Lung (tissue), 11 donors: ENCODE measurements at regions not wholly inside any gene's neighbourhood (a gene's known extent, or its start where the extent isn't known, plus 50 kb on each side); places are given as distances from the start of the nearest gene placed in this dataset.
"Not testable (repeated sequence)": the region's sequence is repeated elsewhere in the genome, so short reads cannot be mapped to it uniquely, and the experiment has no call there.

Experiments used
- ATAC-seq: fragments of 200-7000 bp; cut with Tn5 transposase; one replicate; pipeline ENCODE4 v1.9.1; 2020; ENCODE audit warnings: moderate number of reproducible peaks; ENCODE audit not compliant: insufficient read depth, low FRiP score
- DNase-seq, 3 donors: peaks; one replicate each; pipeline ENCODE4 v3.0.0-alpha.2; 2013 to 2017
- H3K27ac ChIP-seq, 2 donors: one replicate each; pipeline ENCODE4 v1.5.1; 2013; ENCODE audit warnings: mild to moderate bottlenecking in 2 of 2, moderate library complexity in 2 of 2, control low read depth in 1 of 2, inconsistent platforms in 1 of 2, low read depth in 1 of 2, low read length in 1 of 2
- H3K27me3 ChIP-seq, 3 donors: one replicate each; pipeline ENCODE4 v1.5.1; 2013; ENCODE audit warnings: low read length in 2 of 3; ENCODE audit not compliant: control insufficient read depth in 3 of 3, insufficient read depth in 3 of 3
- H3K36me3 ChIP-seq, 4 donors: one replicate each; pipeline ENCODE4 v1.5.1; 2013; ENCODE audit warnings: low read length in 4 of 4, mild to moderate bottlenecking in 1 of 4, moderate library complexity in 1 of 4; ENCODE audit not compliant: control insufficient read depth in 4 of 4, insufficient read depth in 4 of 4
- H3K4me1 ChIP-seq, 5 donors: one replicate each; pipeline ENCODE4 v1.5.1; 2013; ENCODE audit warnings: low read length in 5 of 5, mild to moderate bottlenecking in 2 of 5, moderate library complexity in 1 of 5; ENCODE audit not compliant: control insufficient read depth in 5 of 5, insufficient read depth in 5 of 5
- H3K4me3 ChIP-seq: one replicate; pipeline ENCODE4 v1.5.1; 2013; ENCODE audit warnings: mild to moderate bottlenecking, control low read depth, moderate library complexity
- H3K9ac ChIP-seq, 2 donors: one replicate each; pipeline ENCODE4 v1.5.1; 2013; ENCODE audit warnings: low read length in 2 of 2, control low read depth in 1 of 2; ENCODE audit not compliant: insufficient read depth in 1 of 2
- H3K9me3 ChIP-seq, 4 donors: one replicate each; pipeline ENCODE4 v1.5.1; 2013; ENCODE audit warnings: low read length in 3 of 4, mild to moderate bottlenecking in 1 of 4, moderate library complexity in 1 of 4; ENCODE audit not compliant: control insufficient read depth in 4 of 4, insufficient read depth in 3 of 4
- WGBS, 2 donors: extraction: QIAGEN DNeasy Blood & Tissue Kit; methylation state at CpG; one replicate each; pipeline ENCODE4 v1.1.7; 2013; 5-methylcytosine and 5-hydroxymethylcytosine counted together
- TF ChIP-seq, protein P1 (sequence below): IDR thresholded peaks from 2 replicates; pipeline ENCODE4 v1.5.1; 2012; ENCODE audit warnings: mild to moderate bottlenecking; ENCODE audit errors: control extremely low read depth, extremely low read depth
- donor health status: control.
- donor health status: control.
- donor health status: Bipolar disorder and iron deficiency.
- donor health status: healthy.
- donor health status: DM: yes; HTN: yes; CAD: no.

DNA sequence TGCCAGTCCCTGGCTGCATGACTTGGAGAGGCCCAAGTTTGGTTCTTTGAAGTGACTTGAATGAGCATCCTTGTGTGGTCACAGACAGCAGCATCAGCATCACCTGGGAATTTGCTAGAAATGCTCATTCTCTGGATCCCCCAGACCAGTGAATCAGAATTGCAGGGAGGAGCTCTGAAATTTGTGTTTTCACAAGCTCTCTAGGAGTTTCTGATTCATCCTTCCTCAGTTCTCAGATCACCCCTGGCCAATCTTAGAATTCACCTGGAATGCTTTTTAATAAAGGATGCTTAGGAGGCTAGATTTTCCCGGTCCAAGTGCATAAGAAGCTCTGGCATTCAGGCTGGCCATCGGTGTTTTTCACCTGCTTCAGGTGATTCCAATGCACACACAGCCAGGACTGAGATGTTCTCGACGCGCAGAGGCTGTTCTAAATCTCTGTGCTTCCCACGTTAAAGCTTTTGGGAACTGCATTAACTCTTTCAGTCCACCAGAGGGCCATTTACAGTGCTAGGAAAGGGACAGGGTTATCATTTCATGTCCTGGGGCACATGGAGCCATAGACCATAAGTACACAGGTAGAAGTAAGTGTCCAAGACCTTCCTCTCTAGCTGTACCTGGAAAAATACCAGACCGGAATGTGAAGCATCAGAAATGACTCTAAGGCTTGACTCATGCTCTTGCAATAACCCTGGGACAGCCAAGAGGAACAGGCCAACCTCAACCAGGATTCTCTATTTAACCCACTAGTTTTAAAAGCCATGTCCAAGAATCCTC is 85.7 kb upstream of the XYLT1 start:
- Histone ChIP-seq H3K4me3 (no peak overlapping the region), H3K9ac (no peak overlapping the region), H3K27me3 (peaks cover 0 to 3% (median 0%) of the 10 kb centered on the region in 3 donors), H3K27ac (no peak overlapping the region), H3K36me3 (no peaks in the 10 kb centered on the region), H3K4me1 (no peaks in the 10 kb centered on the region), H3K9me3 (peaks cover 0 to 2% (median 0%) of the 10 kb centered on the region in 4 donors)
- 32 to 42% methylated on average over 7 of the region's 7 CpGs for WGBS, 2 donors
- ATAC-seq (no peak), DNase-seq (peak in 2 of 3 donors; percentile 9 to 23)
- TF ChIP-seq, protein P1, sequence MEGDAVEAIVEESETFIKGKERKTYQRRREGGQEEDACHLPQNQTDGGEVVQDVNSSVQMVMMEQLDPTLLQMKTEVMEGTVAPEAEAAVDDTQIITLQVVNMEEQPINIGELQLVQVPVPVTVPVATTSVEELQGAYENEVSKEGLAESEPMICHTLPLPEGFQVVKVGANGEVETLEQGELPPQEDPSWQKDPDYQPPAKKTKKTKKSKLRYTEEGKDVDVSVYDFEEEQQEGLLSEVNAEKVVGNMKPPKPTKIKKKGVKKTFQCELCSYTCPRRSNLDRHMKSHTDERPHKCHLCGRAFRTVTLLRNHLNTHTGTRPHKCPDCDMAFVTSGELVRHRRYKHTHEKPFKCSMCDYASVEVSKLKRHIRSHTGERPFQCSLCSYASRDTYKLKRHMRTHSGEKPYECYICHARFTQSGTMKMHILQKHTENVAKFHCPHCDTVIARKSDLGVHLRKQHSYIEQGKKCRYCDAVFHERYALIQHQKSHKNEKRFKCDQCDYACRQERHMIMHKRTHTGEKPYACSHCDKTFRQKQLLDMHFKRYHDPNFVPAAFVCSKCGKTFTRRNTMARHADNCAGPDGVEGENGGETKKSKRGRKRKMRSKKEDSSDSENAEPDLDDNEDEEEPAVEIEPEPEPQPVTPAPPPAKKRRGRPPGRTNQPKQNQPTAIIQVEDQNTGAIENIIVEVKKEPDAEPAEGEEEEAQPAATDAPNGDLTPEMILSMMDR, result peak; percentile 10

DNA sequence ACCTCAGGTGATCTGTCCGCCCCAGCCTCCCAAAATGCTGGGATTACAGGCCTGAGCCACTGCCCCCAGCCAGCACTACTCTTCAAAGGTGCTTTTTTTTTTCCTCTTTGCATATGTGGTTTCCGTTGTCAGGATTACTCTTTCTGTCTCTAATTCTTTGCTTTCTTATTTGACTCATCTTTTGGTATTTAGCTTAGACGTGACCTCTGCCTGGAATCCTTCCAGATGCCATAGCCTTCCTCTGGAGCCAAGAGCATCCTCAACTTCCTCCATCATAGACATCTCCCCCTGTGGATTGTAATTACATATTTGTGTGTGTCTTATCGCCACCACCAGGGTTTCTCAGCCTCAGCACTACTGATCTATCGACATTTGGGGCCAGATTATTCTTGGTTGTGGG is 84.4 kb upstream of the XYLT1 start:
- Histone ChIP-seq H3K4me3 (no peak overlapping the region), H3K36me3 (no peaks in the 10 kb centered on the region), H3K9ac (no peak overlapping the region), H3K4me1 (no peaks in the 10 kb centered on the region), H3K27me3 (peaks cover 0 to 3% (median 0%) of the 10 kb centered on the region in 3 donors), H3K9me3 (peaks cover 0 to 2% (median 0%) of the 10 kb centered on the region in 4 donors), H3K27ac (no peak overlapping the region)
- ATAC-seq (no peak), DNase-seq (no peak)
- 66 to 73% methylated on average over 5 of the region's 5 CpGs for WGBS, 2 donors
- TF ChIP-seq, protein P1, result no peak

DNA sequence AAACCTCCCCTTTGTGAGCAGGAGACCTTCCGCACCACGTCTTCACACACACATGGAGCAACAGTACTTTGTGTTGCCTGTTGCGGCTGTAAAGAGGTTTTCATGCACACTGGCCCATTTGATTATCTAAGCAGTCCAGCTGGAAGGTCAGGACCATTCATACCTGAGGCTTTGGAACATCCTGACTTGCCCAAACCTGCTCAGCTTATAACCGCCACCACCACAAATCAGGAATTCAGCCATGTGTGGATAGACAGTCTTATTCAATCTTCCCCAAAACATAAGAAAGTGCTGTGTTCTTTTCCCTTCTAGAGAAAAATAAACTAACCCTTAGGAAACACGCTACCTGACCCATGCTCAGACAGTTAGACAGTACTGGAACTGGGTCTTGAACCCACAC is 81.6 kb upstream of the XYLT1 start:
- H3K4me1 ChIP-seq, result no peaks in the 10 kb centered on the region
- TF ChIP-seq, protein P1, result no peak
- WGBS, 2 donors, result 90 to 93% methylated on average over 5 of the region's 5 CpGs
- DNase-seq, result no peak
- H3K9me3 ChIP-seq, result peaks cover 0 to 2% (median 0%) of the 10 kb centered on the region in 4 donors
- no peak overlapping the region for H3K27ac ChIP-seq
- no peak for ATAC-seq
- H3K36me3 ChIP-seq, result no peaks in the 10 kb centered on the region
- peaks cover 0 to 3% (median 0%) of the 10 kb centered on the region in 3 donors for H3K27me3 ChIP-seq
- H3K4me3 ChIP-seq, result no peak overlapping the region
- no peak overlapping the region for H3K9ac ChIP-seq

DNA sequence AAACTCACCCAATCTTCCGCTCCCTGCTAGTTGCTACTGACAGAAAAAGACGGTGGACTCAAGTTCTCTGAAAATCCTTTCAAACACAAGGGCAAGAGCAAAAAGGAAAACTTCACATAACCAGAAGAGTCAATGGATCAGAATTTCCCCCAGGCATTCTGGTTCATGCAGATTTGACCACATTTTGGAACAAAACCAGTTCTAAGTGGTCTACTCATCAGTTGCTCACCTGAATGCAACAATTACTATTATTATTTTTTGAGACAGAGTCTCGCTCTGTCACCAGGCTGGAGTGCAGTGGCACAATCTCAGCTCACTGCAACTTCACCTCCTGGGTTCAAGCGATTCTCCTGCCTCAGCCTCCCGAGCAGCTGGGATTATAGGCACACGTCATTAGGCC is 80.9 kb upstream of the XYLT1 start:
- 86 to 94% methylated on average over 6 of the region's 6 CpGs for WGBS, 2 donors
- H3K9me3 ChIP-seq, H3K9ac ChIP-seq, H3K4me1 ChIP-seq, DNase-seq, ATAC-seq, H3K27ac ChIP-seq, H3K36me3 ChIP-seq, H3K27me3 ChIP-seq, H3K4me3 ChIP-seq: not testable (repeated sequence)
